ENCODE measurements at regions not wholly inside any gene's neighbourhood (a gene's known extent, or its start where the extent isn't known, plus 50 kb on each side); places are given as distances from the start of the nearest gene placed in this dataset.
"Not testable (repeated sequence)": the region's sequence is repeated elsewhere in the genome, so short reads cannot be mapped to it uniquely, and the experiment has no call there.

DNA sequence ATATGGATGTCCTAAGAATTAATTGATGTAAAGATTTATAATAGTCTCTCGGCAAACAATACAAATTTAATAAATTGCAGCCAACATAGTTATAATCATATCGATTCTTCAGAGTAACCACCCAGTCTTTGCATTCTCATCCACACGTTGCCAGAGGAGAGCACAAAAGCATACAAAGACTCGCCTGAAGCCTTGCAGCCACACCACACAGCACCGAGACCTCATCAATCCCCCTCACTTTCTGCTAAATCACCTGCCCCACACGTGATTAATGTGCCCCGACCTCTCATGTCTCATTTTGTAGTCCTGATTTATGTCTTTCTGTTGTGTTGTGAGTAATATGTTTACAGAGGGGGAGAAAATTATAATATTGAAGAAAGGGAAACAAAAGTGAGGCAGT lies 510.4 kb downstream of the TRIML1 start:
- DNase-seq (ENCODE audit: low read depth in 2 of 3, low spot score in 2 of 3), result no peak

DNA sequence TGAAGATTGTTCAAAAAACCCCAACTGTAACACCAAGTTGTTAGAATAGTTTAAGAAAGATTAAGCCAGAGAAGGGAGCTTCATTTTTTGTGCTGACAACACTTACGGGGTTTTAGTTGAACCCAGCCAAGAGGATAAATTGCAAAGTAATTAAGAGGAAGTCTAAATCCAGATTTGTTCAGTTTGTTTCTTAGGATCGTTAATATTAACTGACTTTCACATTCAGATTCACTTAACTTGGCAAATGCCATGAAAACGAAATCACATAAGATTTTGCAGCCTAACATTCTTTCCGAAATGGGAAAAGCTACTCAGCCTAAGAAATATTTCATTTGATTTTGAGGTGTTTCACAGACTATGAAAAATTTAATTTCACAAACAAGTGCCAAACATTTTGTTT lies 511.3 kb downstream of the TRIML1 start:
- DNase-seq (ENCODE audit: low read depth in 2 of 3, low spot score in 2 of 3), result no peak

DNA sequence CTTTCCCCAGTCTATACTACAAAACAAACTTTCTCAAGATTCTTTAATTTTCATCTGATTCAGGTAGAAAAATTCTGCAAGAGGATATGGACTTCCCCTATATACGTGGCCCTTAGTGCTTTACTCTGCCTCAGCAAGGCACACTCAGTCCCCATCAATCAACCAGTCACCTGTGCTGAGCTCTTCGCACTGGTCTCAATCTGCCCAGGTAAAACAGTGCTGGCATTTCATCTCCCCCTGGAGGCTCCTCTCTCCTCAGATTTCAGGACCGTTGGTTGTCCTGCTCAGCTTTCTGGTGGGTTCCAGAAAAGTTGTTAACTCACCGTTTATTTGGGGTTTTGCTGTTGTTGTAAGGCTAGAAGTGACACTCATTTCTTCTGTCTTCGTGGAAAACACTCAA lies 518.1 kb downstream of the TRIML1 start:
- DNase-seq (ENCODE audit: low read depth in 2 of 3, low spot score in 2 of 3), result no peak

DNA sequence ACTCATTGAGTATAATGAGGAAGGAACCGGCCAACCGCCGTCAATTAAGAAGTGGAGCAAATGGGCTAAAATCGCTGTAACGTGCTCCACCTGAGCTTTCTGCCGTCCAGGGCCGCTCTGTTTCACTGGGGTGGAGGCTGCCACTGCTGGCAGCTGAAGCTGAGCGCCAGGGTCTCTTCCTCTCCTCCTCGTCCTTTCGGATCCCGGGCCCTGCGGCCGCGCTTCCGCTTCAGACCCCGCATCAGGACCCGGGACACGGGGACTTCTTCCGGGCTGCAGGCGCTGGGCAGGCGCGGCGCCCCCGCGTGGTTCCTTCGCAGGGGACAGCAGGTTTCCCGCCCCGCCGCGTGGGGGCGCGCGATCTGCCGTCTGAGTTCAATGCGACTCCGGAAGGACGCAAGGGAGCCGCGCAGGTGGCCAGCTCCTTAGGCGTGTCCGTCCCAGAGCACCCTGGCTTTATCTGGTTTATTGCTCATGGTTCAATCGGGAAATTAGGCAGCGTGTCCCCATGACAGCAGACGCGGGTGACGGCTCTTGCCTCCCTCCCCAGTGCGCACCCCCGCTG lies 519.8 kb downstream of the TRIML1 start:
- no peak for DNase-seq (ENCODE audit: low read depth in 2 of 3, low spot score in 2 of 3)

DNA sequence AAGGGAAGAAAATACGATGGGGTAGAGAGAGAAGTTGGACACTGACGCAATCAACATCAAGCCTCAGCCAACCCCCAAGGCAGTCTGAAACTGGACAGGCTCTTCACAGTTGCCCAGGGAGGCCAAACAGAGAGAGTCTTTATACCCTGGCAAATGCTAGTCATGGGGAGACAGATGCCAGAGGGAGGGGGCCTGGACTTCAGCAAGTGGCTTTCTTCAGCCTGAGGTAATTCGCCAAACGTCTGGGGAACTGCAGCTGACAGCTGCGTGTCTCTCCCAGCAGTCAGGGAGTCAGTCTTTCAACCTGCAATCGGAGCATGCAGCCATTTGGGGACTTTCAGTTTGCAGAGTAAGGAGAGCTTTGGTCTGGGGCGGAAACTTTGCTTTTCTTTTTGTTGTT lies 521.6 kb downstream of the TRIML1 start:
- no peak for DNase-seq (ENCODE audit: low read depth in 2 of 3, low spot score in 2 of 3)

DNA sequence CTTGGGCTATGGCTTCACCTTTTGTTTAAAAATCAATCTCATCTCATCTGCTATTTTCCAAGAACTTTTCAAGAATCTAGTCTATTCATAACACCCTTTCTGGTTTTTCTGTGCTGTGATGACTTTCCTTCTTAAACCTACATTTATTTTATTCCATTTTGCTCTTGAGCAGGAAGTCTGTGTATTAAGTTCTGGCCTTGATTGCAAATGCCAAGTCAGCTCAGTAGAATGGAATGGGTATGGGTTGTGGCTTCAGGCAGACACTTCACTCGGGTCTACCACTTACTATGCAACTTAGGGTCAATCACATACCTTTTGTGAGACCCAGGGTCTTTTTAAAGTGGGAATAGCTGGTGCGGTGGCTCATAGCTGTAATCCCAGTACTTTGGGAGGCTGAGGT lies 522.3 kb downstream of the TRIML1 start:
- DNase-seq (ENCODE audit: low read depth in 2 of 3, low spot score in 2 of 3), result no peak

DNA sequence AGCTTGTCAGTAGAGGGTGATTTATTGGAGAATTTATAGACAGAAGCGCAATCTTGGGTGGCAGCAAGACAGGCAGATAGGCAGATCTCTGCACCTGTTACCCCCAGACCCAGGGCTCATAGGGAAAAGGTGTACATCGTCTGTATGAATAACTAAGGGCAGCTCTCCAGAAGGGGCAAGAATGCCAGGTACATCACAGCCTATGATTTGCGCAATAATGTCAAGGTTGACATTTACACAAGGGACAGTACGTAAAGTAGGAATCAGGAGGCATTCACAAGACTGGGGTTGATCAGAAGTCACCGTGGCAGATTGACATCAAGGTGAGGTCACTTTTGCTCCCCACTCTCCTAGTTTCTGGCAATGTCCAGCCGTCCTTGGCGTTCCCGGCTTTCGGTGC lies 524.1 kb downstream of the TRIML1 start:
- DNase-seq (ENCODE audit: low read depth in 2 of 3, low spot score in 2 of 3), result no peak

DNA sequence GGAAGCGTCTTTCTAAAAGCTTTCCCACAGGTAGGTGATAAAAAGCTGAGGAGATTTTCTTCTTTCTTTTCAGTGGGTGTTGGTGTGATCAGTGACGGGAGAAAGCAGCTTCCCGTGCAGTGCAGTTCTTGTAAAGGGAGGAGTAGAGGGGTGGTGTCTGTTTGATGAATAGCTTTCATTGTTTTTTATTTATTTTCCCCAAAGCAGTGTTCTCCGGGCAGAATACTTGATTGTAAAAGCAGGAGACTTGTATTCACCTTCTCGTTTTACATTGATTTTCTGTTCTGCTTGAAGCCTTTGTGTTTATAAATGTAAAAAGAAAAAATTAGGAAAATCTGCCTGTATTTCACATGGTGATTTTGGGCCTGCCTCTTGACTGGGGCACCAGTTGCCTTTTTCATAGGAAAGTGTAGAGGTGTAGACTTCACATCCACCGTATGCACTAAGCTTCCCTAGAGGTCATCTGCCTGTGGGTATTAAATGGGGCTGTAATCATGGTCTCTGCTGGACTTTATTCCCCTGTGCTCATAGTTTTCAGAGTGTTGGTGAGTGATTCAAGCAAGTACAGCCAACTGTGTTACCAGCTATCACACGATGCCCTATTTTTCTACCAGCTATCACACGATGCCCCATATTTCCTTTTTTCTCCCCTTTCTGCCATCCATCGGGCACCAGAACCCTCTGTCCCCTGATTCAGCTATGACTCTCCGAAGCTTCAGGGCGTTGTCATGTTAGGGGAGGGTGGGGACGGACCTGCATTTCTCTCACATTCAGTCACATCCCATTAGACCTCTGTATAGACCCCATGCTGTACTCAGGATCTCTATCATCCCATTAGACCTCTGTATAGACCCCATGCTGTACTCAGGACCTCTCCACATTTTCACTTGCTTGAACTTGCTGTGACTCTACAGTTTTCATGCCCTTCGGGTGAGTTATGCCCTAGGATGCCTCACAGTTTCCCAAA lies 526.5 kb downstream of the TRIML1 start:
- DNase-seq (ENCODE audit: low read depth in 2 of 3, low spot score in 2 of 3), result no peak

DNA sequence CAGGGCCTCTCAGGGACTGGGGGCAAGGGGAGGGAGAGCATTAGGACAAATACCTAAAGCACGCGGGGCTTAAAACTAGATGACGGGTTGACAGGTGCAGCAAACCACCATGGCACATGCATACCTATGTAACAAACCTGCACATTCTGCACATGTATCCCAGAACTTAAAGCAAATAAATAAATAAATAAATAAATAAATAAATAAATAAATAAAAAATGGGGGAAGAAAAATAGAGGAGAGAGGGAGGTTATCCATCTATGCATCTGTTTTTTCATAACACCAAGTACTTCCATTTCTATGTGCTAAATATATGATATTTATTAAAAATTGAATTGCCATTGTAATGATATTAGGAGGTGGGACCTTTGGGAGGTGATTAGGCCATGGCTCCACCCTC lies 539.5 kb downstream of the TRIML1 start:
- not testable (repeated sequence) for DNase-seq (ENCODE audit: low read depth in 2 of 3, low spot score in 2 of 3)

DNA sequence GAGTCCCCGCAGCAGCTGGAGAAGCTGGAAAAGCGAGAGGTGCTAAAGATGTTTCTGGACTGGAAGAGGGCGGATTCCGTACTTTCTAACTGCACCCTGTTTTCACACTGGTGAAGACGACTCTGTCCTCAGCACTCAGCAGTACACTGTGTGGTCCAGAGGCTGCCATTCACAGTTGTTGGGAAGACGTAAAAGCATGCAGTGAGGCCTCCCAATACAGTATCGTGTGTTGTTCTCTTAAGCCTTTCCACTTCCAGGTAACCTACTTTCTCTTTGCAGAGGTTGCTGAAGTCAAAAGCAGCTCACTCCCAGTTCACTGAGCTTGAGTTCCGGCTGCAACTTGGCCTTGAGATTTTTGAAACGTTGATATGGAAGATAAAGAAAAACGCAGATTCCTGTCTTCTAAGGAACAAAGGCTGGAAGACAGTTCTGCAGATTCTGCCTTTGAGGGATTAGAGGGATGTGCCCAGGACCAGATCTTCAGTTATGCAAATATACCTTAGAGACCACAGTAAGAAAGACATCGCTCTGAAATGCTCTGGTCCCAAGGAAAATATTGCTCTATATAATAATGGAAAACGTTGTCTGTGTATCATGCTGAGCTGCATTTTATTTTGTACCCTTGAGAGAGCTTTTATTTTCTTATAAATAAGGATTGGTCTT lies 540.9 kb downstream of the TRIML1 start:
- no peak for DNase-seq (ENCODE audit: low read depth in 2 of 3, low spot score in 2 of 3)

DNA sequence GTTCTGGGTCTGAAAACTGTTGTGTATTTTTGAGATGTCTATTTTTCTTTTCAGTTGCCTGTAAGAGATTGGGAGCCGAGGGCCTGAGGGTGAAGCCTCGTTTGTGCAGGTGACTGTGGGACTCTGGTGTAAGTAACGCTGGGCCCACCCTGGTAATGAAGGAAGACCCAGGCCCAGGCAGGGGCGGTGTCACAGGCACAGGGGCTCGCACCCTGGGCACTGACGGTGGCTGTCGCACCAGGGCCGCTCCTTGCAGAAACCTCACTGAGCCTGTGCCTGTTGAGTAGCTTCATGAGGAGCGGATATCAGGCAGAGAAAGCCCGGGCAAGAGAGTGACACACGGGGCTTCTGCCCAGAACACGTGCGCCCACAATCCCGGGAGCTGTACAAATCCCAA lies 541.4 kb downstream of the TRIML1 start:
- DNase-seq (ENCODE audit: low read depth in 2 of 3, low spot score in 2 of 3), result no peak

DNA sequence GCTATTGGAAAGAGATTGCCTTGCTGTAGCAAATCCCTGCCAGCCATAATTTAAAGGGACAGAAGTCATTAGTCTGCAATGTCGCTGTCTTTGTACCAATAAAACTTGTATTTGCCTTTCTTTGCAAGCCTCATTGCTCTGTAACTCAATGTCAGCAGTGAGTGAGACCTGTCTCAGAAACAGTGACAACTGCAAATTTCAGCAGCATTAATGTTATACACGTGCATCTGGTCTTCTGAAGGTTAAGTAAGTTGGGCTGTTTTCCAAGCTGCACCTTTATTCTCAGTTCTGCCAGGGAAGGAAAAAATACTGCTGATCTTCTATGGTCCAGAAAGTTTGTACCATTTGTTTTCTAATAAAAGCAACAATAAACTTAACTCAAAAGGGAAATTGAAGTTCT lies 543.1 kb downstream of the TRIML1 start:
- DNase-seq (ENCODE audit: low read depth in 2 of 3, low spot score in 2 of 3), result no peak

DNA sequence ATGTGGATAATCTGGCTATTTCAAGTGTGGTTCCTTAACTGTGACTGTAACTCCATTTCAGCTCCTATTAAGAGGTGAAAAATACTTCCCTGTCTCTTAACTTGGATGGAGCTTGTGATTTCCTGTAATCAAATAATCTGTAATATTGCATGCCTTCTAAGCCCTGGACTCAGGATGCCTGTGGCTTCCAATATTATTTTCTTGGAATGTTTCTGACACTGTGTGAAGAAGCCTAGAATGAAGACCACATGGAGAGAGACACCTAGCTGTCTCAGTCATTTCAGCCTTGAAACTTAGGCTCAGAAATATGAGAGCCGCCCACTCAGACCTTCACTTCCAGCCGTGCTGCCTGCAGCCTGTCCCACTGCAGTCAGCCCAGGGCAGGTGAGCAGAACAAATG lies 544.3 kb downstream of the TRIML1 start:
- DNase-seq (ENCODE audit: low read depth in 2 of 3, low spot score in 2 of 3), result no peak

DNA sequence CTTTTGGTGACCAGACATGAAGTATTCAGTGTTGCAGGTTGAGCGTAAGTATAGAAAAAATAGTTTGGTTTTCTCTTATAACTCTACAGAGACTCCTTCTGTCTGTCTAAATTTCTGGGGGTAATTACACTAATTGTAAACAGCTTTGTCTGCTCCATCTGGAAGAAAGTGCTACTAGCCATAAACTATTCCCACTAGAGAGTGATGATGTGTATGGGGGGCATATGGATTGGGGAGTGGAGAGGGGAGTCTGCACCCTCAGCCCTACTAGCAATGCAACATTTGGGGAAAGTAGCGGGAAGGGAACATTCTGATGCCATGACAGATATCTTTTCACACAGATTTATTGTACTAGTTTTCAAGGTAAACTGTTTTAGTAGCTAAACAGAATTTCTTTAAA lies 549.7 kb downstream of the TRIML1 start:
- DNase-seq (ENCODE audit: low read depth in 2 of 3, low spot score in 2 of 3), result no peak

DNA sequence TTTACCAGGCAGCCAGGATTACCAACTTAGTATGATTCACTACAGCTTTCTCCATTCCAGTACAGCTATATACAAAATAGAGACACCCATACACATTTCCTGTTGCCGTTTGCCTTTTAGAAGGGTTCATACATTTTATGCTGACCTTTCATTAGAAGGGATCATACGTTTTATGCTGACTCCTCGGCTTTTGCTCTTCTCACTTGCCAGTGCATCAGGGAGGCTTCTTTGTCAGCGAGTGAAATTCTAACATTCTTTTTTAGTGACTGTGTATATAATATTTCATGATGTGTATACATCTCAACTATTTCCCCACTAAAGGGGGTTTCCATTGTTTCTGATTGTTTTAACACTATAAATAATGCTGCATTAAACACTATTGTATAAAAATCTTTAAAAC lies 552.6 kb downstream of the TRIML1 start:
- DNase-seq (ENCODE audit: low read depth in 2 of 3, low spot score in 2 of 3), result no peak

DNA sequence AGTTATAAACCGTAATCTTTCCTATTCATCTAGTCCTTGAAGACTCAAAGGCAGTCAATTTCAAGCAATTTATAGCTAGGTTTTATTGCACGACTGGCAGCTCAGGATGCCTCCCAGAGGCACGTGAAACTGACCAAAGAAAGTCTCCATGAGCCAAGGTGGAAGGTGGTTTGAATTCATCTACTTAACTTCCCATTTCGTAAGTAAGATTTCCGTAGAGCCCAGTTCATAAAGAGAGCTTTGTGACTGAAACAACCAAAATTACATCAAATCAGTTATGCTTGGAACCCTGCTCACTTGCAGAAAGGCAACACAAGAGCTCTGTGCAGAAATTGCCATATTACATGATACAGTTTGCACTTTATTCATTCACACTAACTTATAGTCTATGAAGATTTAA lies 556.0 kb downstream of the TRIML1 start:
- DNase-seq (ENCODE audit: low read depth in 2 of 3, low spot score in 2 of 3), result no peak

DNA sequence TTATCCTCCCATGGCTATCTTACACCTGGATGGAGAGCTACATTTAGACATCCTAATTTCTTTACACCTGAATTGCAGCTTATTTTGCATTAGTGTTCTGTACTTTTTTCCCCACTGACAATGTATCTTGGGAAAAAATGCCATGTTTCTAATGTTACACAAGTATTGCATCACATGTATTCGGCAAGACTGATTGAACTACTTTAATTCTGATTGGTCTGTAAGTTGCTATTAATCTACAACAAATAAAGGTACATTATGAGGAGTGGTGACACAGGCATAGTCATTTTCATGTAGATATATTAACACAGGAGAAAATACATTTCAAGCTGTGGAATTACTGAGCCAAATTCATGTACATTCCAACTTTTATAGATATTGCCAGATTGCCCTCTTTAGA lies 558.0 kb downstream of the TRIML1 start:
- no peak for DNase-seq (ENCODE audit: low read depth in 2 of 3, low spot score in 2 of 3)

DNA sequence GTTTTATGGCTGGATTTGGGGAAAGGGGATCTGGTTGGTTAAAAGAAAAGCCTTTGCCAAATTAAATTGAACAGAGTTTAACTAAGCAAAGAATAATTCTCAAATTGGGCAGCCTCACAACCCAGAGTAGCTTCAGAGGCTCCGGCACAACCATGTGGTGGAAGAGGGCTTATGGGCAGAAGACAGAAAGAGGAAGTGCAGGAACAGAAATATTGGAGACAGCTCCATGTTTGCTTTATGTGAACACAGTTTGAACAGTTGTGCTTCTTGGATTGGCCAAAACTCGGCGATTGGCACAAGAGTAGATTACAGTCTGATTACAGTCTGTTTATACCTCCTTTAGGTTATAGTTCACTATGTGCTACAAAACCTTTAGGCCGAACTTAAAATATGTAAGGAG lies 562.7 kb downstream of the TRIML1 start:
- DNase-seq (ENCODE audit: low read depth in 2 of 3, low spot score in 2 of 3), result no peak

DNA sequence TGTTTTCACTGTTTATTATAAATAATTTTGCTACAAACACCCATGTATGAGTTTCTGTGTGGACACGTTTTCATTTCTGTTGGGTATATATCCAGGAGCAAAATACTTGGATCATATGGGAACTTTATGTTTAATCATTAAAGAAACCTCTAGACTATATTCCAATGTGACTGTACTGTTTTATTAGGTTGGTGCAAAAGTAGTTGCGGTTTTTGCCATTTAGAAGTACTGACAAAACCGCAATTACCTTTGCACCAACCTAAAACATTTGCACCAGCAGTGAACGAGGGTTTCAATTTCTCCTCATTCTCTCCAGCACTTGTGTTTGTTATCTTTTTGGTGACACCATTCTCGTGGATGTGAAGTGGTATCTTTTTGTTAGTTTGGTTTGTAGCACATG lies 565.0 kb downstream of the TRIML1 start:
- DNase-seq (ENCODE audit: low read depth in 2 of 3, low spot score in 2 of 3), result no peak

DNA sequence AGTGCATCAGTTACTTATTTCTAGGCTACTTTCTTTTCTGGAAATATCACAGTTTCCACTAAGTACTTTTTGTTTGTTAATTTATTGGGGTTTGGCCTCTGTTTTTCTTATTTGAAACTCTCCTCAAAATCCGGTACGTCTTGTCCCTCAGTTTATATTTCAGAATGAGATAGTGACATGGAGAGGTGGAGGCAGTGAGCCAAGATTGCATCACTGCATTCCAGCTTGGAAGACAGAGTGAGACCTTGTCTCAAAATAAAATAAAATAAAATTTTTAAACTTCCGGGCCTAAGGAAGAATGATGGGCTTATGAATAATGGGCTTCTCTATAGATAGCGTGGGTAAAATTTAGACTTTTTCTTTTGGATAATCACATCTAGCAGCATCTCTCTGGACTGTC lies 567.8 kb downstream of the TRIML1 start:
- DNase-seq (ENCODE audit: low read depth in 2 of 3, low spot score in 2 of 3), result no peak

DNA sequence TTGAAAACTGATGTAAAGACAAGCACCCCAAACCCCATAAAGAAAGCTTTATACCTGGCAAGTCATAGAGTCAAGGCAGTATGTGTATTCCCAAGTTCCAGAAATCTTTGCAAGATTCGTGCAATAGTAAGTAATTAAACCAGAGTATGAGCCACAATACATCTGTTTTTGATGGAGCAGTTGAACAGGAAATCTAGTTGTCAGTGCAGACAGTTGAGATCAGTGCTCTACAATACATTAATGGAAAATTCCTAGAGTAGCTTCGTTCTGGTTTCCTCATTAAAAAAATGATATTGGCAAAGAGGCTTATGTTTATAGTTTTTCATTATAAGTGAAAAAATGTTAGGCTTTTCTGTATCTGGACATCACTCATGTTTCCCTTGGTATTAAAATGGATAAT lies 575.3 kb downstream of the TRIML1 start:
- no peak for DNase-seq (ENCODE audit: low read depth in 2 of 3, low spot score in 2 of 3)

DNA sequence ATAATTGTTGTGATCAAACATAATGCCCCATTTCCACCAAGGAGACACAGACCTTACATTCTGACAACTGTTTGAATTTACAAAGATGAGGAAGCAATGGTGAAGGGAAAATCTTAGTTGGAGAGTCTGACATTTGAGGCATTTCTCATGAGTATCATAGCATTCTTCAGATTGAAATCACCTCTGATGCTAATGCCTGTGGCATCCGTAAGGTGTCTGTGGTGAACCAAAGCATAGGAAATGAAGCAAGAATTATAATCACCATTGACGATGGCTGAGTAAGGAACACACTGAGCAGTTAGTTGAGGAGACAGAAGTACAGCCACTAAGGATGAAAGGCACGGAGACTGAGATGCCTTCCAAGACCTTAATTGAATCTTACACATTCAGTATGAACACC lies 575.7 kb downstream of the TRIML1 start:
- no peak for DNase-seq (ENCODE audit: low read depth in 2 of 3, low spot score in 2 of 3)
